ENCODE measurements at regions not wholly inside any gene's neighbourhood (a gene's known extent, or its start where the extent isn't known, plus 50 kb on each side); places are given as distances from the start of the nearest gene placed in this dataset.
"Not testable (repeated sequence)": the region's sequence is repeated elsewhere in the genome, so short reads cannot be mapped to it uniquely, and the experiment has no call there.

- no peak for DNase-seq
Observed at GRCh38 chr10:3658766-3659165, 126.2 kb downstream of the KLF6 start.

GRCh38 chr10:3656214-3656613 is 128.8 kb downstream of the KLF6 start:
- no peak for DNase-seq

- no peak for DNase-seq
Observed at GRCh38 chr10:3655528-3655927, 129.5 kb downstream of the KLF6 start.

GRCh38 chr10:3654980-3655379 is 130.0 kb downstream of the KLF6 start:
- DNase-seq: no peak

GRCh38 chr10:3654496-3654895 is 130.5 kb downstream of the KLF6 start:
- DNase-seq: no peak

- DNase-seq: not testable (repeated sequence)
Observed at GRCh38 chr10:3653303-3653702, 131.7 kb downstream of the KLF6 start.

GRCh38 chr10:3652886-3653285 is 132.1 kb downstream of the KLF6 start:
- no peak for DNase-seq

GRCh38 chr10:3651969-3652653 is 132.9 kb downstream of the KLF6 start:
- no peak for DNase-seq

- no peak for DNase-seq
Observed at GRCh38 chr10:3648576-3648975, 136.4 kb downstream of the KLF6 start.

GRCh38 chr10:3648170-3648569 is 136.8 kb downstream of the KLF6 start:
- DNase-seq: no peak

- no peak for DNase-seq
Observed at GRCh38 chr10:3647074-3647473, 137.9 kb downstream of the KLF6 start.

GRCh38 chr10:3645406-3645805 is 139.6 kb downstream of the KLF6 start:
- no peak for DNase-seq

- DNase-seq: no peak
Observed at GRCh38 chr10:3640816-3641215, 144.2 kb downstream of the KLF6 start.

GRCh38 chr10:3639546-3639945 is 145.5 kb downstream of the KLF6 start:
- no peak for DNase-seq

GRCh38 chr10:3636356-3637181 is 148.4 kb downstream of the KLF6 start:
- no peak for DNase-seq

- peak; percentile 13 for DNase-seq
Observed at GRCh38 chr10:3635697-3636096, 149.3 kb downstream of the KLF6 start.

GRCh38 chr10:3635211-3635671 is 149.8 kb downstream of the KLF6 start:
- no peak for DNase-seq

- DNase-seq: not testable (repeated sequence)
Observed at GRCh38 chr10:3634646-3635045, 150.4 kb downstream of the KLF6 start.

GRCh38 chr10:3631701-3632330 is 153.2 kb downstream of the KLF6 start:
- no peak for DNase-seq

- no peak for DNase-seq
Observed at GRCh38 chr10:3631291-3631690, 153.7 kb downstream of the KLF6 start.

GRCh38 chr10:3625959-3626751 is 158.9 kb downstream of the KLF6 start:
- no peak for DNase-seq

- DNase-seq: no peak
Observed at GRCh38 chr10:3624367-3624766, 160.6 kb downstream of the KLF6 start.

- DNase-seq: no peak
Observed at GRCh38 chr10:3623746-3624145, 161.3 kb downstream of the KLF6 start.
